ENCODE measurements at regions not wholly inside any gene's neighbourhood (a gene's known extent, or its start where the extent isn't known, plus 50 kb on each side); places are given as distances from the start of the nearest gene placed in this dataset.

- H3K27ac ChIP-seq (ENCODE audit: extremely low read depth, low read depth, low read length) = no peak overlapping the region
- ChIA-PET CTCF (no interaction called here), POLR2A (no interaction called here)
- TF ChIP-seq ZNF366 (tag by site-specific recombination; conservative IDR thresholded peaks at IDR 0.05) = peak; percentile 51
- no peak for TF ChIP-seq ZNF654 (tag by site-specific recombination; IDR thresholded peaks at IDR 0.05; ENCODE audit: low read depth)
- TF ChIP-seq TRIM28 (IDR thresholded peaks at IDR 0.05; ENCODE audit: borderline replicate concordance, low read length) = no peak
- H3K4me1 ChIP-seq (ENCODE audit: control insufficient read depth, insufficient read depth, low read length) = no peaks in the 10 kb centered on the region
- H3K9me3 ChIP-seq (ENCODE audit: control insufficient read depth, insufficient read depth, low read depth, low read length) = no peaks in the 10 kb centered on the region
- H3K36me3 ChIP-seq (ENCODE audit: control insufficient read depth in 2 of 2, insufficient read depth in 1 of 2, low read length in 2 of 2) = no peaks in the 10 kb centered on the region
- no peak overlapping the region for H3K4me3 ChIP-seq (ENCODE audit: low read depth, low read length)
Measured at GRCh38 chr4:43343298-43343697, 450.8 kb downstream of the GRXCR1 start.

GRCh38 chr4:43345323-43345925 is 452.9 kb downstream of the GRXCR1 start:
- ChIA-PET CTCF (no interaction called here), POLR2A (no interaction called here)
- TF ChIP-seq SCRT1 (tag by site-specific recombination; IDR thresholded peaks at IDR 0.05; ENCODE audit: borderline replicate concordance) (no peak), IKZF3 (tag by site-specific recombination; IDR thresholded peaks at IDR 0.05) (no peak), OSR2 (tag by site-specific recombination; IDR thresholded peaks at IDR 0.05) (no peak), ZNF791 (tag by site-specific recombination; IDR thresholded peaks at IDR 0.05) (no peak), ZNF10 (tag by site-specific recombination; IDR thresholded peaks at IDR 0.05) (no peak), ZNF366 (tag by site-specific recombination; conservative IDR thresholded peaks at IDR 0.05) (no peak), ZNF362 (tag by site-specific recombination; IDR thresholded peaks at IDR 0.05) (no peak), ZNF138 (tag by site-specific recombination; IDR thresholded peaks at IDR 0.05; ENCODE audit: borderline replicate concordance) (no peak), ZNF26 (tag by site-specific recombination; IDR thresholded peaks at IDR 0.05) (no peak), ELK4 (IDR thresholded peaks at IDR 0.05; ENCODE audit: borderline replicate concordance, low read depth, low read length) (no peak), ZEB2 (tag by site-specific recombination; IDR thresholded peaks at IDR 0.05) (no peak), ZNF202 (tag by site-specific recombination; IDR thresholded peaks at IDR 0.05; ENCODE audit: borderline replicate concordance) (no peak)

GRCh38 chr4:43348591-43348990 is 456.1 kb downstream of the GRXCR1 start:
- ChIA-PET CTCF (no interaction called here), POLR2A (no interaction called here)
- H3K9me3 ChIP-seq (ENCODE audit: control insufficient read depth, insufficient read depth, low read depth, low read length) = no peaks in the 10 kb centered on the region
- no peak overlapping the region for H3K27ac ChIP-seq (ENCODE audit: extremely low read depth, low read depth, low read length)
- H3K36me3 ChIP-seq (ENCODE audit: control insufficient read depth in 2 of 2, insufficient read depth in 1 of 2, low read length in 2 of 2) = no peaks in the 10 kb centered on the region
- no peaks in the 10 kb centered on the region for H3K4me1 ChIP-seq (ENCODE audit: control insufficient read depth, insufficient read depth, low read length)
- no peak overlapping the region for H3K4me3 ChIP-seq (ENCODE audit: low read depth, low read length)
- no peak for TF ChIP-seq ZNF701 (tag by site-specific recombination; IDR thresholded peaks at IDR 0.05)
- no peak for TF ChIP-seq AEBP2 (tag by site-specific recombination; IDR thresholded peaks at IDR 0.05; ENCODE audit: borderline replicate concordance)
- no peak for TF ChIP-seq ZNF354C (tag by site-specific recombination; IDR thresholded peaks at IDR 0.05; ENCODE audit: borderline replicate concordance, low read depth)
- TF ChIP-seq ZNF184 (tag by site-specific recombination; IDR thresholded peaks at IDR 0.05) = no peak
- TF ChIP-seq ZNF2 (tag by site-specific recombination; IDR thresholded peaks at IDR 0.05) = no peak
- TF ChIP-seq MYNN (tag by site-specific recombination; IDR thresholded peaks at IDR 0.05; ENCODE audit: borderline replicate concordance) = no peak
- no peak for TF ChIP-seq ATF2 (tag by site-specific recombination; IDR thresholded peaks at IDR 0.05; ENCODE audit: low read depth)
- TF ChIP-seq ZNF843 (tag by site-specific recombination; IDR thresholded peaks at IDR 0.05) = no peak
- no peak for TF ChIP-seq SP2 (tag by site-specific recombination; IDR thresholded peaks at IDR 0.05)
- TF ChIP-seq ZNF510 (tag by site-specific recombination; IDR thresholded peaks at IDR 0.05; ENCODE audit: insufficient replicate concordance) = no peak
- TF ChIP-seq KLF10 (tag by site-specific recombination; IDR thresholded peaks at IDR 0.05) = no peak
- TF ChIP-seq ZNF10 (tag by site-specific recombination; IDR thresholded peaks at IDR 0.05) = no peak
- TF ChIP-seq ZSCAN16 (tag by site-specific recombination; IDR thresholded peaks at IDR 0.05) = no peak
- TF ChIP-seq ZBTB1 (tag by site-specific recombination; IDR thresholded peaks at IDR 0.05) = no peak

More at GRCh38 chr4:43345323-43345925, 452.9 kb downstream of the GRXCR1 start:
- no peaks in the 10 kb centered on the region for H3K4me1 ChIP-seq (ENCODE audit: control insufficient read depth, insufficient read depth, low read length)
- H3K36me3 ChIP-seq (ENCODE audit: control insufficient read depth in 2 of 2, insufficient read depth in 1 of 2, low read length in 2 of 2) = no peaks in the 10 kb centered on the region
- H3K4me3 ChIP-seq (ENCODE audit: low read depth, low read length) = no peak overlapping the region
- H3K9me3 ChIP-seq (ENCODE audit: control insufficient read depth, insufficient read depth, low read depth, low read length) = no peaks in the 10 kb centered on the region
- no peak overlapping the region for H3K27ac ChIP-seq (ENCODE audit: extremely low read depth, low read depth, low read length)
